ENCODE measurements at regions not wholly inside any gene's neighbourhood (a gene's known extent, or its start where the extent isn't known, plus 50 kb on each side); places are given as distances from the start of the nearest gene placed in this dataset.

GRCh38 chr12:71216725-71217579, 59.2 kb upstream of the TSPAN8 start:
- H3K79me2 ChIP-seq (ENCODE audit: insufficient read depth, low read length) = no peaks in the 10 kb centered on the region
- no peak overlapping the region for H3K4me3 ChIP-seq (ENCODE audit: insufficient read depth, low read length)
- H3K4me2 ChIP-seq (ENCODE audit: insufficient read depth, low read length) = no peak overlapping the region
- no peaks in the 10 kb centered on the region for H4K20me1 ChIP-seq (ENCODE audit: insufficient read depth, low read length)
- no peaks in the 10 kb centered on the region for H3K9me3 ChIP-seq (ENCODE audit: low read depth, low read length)
- no peaks in the 10 kb centered on the region for H3K27me3 ChIP-seq (ENCODE audit: insufficient read depth, low read length)
- H3K27ac ChIP-seq (ENCODE audit: low read depth, low read length) = no peak overlapping the region
- no peaks in the 10 kb centered on the region for H3K4me1 ChIP-seq (ENCODE audit: insufficient read depth, low read length)
- no peaks in the 10 kb centered on the region for H3K36me3 ChIP-seq (ENCODE audit: insufficient read depth, low read length)
- no peak overlapping the region for H2AFZ ChIP-seq (ENCODE audit: low read length)
- no peak for DNase-seq (ENCODE audit: insufficient read length, low spot score, missing footprints)
- TF ChIP-seq, protein P1, sequence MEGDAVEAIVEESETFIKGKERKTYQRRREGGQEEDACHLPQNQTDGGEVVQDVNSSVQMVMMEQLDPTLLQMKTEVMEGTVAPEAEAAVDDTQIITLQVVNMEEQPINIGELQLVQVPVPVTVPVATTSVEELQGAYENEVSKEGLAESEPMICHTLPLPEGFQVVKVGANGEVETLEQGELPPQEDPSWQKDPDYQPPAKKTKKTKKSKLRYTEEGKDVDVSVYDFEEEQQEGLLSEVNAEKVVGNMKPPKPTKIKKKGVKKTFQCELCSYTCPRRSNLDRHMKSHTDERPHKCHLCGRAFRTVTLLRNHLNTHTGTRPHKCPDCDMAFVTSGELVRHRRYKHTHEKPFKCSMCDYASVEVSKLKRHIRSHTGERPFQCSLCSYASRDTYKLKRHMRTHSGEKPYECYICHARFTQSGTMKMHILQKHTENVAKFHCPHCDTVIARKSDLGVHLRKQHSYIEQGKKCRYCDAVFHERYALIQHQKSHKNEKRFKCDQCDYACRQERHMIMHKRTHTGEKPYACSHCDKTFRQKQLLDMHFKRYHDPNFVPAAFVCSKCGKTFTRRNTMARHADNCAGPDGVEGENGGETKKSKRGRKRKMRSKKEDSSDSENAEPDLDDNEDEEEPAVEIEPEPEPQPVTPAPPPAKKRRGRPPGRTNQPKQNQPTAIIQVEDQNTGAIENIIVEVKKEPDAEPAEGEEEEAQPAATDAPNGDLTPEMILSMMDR (IDR thresholded peaks at IDR 0.05; ENCODE audit: extremely low read depth, low read depth, low read length) = peak; percentile 29

DNA sequence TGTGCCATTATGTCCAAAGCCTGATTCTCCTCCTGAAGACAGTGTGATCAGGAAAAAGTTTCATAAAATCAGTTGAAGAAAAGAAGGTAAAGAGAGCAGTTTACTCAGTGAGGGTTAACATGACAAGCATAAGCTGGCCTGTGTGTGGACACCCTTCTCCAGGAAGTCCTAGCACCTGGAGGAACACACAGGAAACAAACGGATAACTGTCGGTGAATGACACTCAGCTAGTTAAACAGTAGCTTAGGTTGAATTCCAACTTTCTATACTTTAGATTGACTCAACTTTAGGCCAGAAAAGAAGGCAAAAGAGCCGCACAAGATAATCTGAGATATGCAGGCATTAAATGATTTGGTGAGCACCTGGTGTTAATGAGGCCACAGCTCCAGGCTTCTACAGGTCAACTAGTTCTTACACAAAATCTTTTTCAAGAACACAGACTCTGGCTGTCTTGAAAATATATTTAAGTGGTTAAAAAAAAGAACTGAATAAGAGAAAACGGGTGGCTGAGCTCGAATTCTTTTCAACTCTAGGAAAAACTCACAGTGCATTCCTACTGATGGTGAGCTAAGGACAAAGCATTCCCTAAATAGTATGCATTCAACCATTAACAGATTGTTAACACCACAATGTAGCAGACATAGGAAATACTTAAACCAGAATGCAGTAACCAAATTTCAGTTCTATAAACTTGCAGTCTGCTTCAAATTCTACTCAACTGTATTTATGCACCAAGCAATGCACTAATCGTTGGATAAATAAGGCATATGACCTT, 56.9 kb upstream of the TSPAN8 start:
- H3K27me3 ChIP-seq (ENCODE audit: insufficient read depth, low read length) = no peaks in the 10 kb centered on the region
- H3K4me1 ChIP-seq (ENCODE audit: insufficient read depth, low read length) = no peaks in the 10 kb centered on the region
- no peaks in the 10 kb centered on the region for H3K36me3 ChIP-seq (ENCODE audit: insufficient read depth, low read length)
- TF ChIP-seq, protein P1 (IDR thresholded peaks at IDR 0.05; ENCODE audit: extremely low read depth, low read depth, low read length) = no peak
- H4K20me1 ChIP-seq (ENCODE audit: insufficient read depth, low read length) = no peaks in the 10 kb centered on the region
- H3K4me3 ChIP-seq (ENCODE audit: insufficient read depth, low read length) = no peak overlapping the region
- no peak overlapping the region for H3K27ac ChIP-seq (ENCODE audit: low read depth, low read length)
- no peak for DNase-seq (ENCODE audit: insufficient read length, low spot score, missing footprints)
- no peak overlapping the region for H3K4me2 ChIP-seq (ENCODE audit: insufficient read depth, low read length)
- no peaks in the 10 kb centered on the region for H3K9me3 ChIP-seq (ENCODE audit: low read depth, low read length)
- no peak overlapping the region for H2AFZ ChIP-seq (ENCODE audit: low read length)
- no peaks in the 10 kb centered on the region for H3K79me2 ChIP-seq (ENCODE audit: insufficient read depth, low read length)

GRCh38 chr12:71208053-71208685, 50.4 kb upstream of the TSPAN8 start:
- Histone ChIP-seq H3K4me2 (ENCODE audit: insufficient read depth, low read length) (no peak overlapping the region), H4K20me1 (ENCODE audit: insufficient read depth, low read length) (no peaks in the 10 kb centered on the region), H3K27ac (ENCODE audit: low read depth, low read length) (no peak overlapping the region), H3K79me2 (ENCODE audit: insufficient read depth, low read length) (no peaks in the 10 kb centered on the region), H2AFZ (ENCODE audit: low read length) (no peak overlapping the region), H3K9me3 (ENCODE audit: low read depth, low read length) (no peaks in the 10 kb centered on the region), H3K36me3 (ENCODE audit: insufficient read depth, low read length) (no peaks in the 10 kb centered on the region), H3K4me3 (ENCODE audit: insufficient read depth, low read length) (no peak overlapping the region), H3K27me3 (ENCODE audit: insufficient read depth, low read length) (no peaks in the 10 kb centered on the region), H3K4me1 (ENCODE audit: insufficient read depth, low read length) (no peaks in the 10 kb centered on the region)
- no peak for DNase-seq (ENCODE audit: insufficient read length, low spot score, missing footprints)
- TF ChIP-seq, protein P1 (IDR thresholded peaks at IDR 0.05; ENCODE audit: extremely low read depth, low read depth, low read length) = no peak
